ACHN (cell line): ENCODE measurements at regions not wholly inside any gene's neighbourhood (a gene's known extent, or its start where the extent isn't known, plus 50 kb on each side); places are given as distances from the start of the nearest gene placed in this dataset.

Source experiments
- DNase-seq: peaks from one replicate; pipeline ENCODE4 v3.0.0-alpha.2; 2015
- in situ Hi-C: cut with HindIII; loops from 2 replicates; pipeline ENCODE4 v1.10.0; 2017; ENCODE audit warnings: low sequenced_read_pairs, low pct_ligation_motif_present, low pct_unique_long_range_greater_than_20kb

DNA sequence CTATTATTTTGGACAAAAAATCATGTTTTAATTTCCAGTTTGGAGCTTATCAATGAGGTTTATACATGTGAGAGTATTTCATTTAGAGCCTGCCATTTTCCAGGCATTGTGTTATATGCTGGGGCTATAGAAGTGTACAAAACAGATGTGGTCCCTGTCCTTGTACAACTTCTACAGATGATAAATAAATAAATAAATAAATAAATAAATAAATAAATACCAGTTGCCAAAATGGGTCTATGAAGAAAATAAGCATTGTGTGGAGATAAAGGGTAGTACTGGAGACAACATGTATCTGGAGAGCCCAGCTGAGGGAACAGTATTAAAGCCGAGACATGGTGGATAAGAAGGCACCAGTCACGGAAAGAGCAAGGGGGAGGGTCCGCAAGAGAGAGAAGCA, 210.0 kb downstream of the SS18 start:
- no peak for DNase-seq
- in situ Hi-C loops: no loop called here

GRCh38 chr18:25876330-25876948, 214.0 kb downstream of the SS18 start:
- DNase-seq: no peak
- in situ Hi-C loops: no loop called here

- no peak for DNase-seq
- in situ Hi-C loops: no loop called here
Measured at GRCh38 chr18:25875551-25876240, 214.7 kb downstream of the SS18 start.

DNA sequence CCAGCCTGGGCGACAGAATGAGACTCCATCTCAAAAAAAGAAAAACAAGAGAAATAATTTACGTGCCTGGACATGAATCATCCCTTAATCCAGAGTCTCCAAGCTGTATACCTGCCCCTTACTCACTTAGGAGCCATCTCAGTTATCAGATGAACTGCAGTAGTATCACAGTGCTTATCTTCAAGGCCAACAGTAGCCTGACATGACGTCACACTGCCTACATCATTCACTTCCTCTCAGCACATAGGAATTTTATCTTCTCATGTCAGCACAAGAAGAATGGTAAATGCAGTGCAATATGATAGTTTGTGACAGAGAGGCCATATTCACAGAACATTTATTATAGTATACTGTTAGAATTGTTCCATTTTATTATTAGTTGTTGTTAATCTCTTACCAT, 216.6 kb downstream of the SS18 start:
- in situ Hi-C loops: no loop called here
- DNase-seq: no peak

GRCh38 chr18:25866331-25866730, 224.1 kb downstream of the SS18 start:
- in situ Hi-C loops: no loop called here
- no peak for DNase-seq

GRCh38 chr18:25862881-25863600, 227.4 kb downstream of the SS18 start:
- DNase-seq: no peak
- in situ Hi-C loops: no loop called here

- no peak for DNase-seq
- in situ Hi-C loops: no loop called here
Measured at GRCh38 chr18:25853691-25854433, 236.6 kb downstream of the SS18 start.

GRCh38 chr18:25843791-25844190, 246.6 kb downstream of the SS18 start:
- DNase-seq: no peak
- in situ Hi-C loops: no loop called here

- in situ Hi-C loops: no loop called here
- DNase-seq: no peak
Measured at GRCh38 chr18:25842665-25843064, 247.7 kb downstream of the SS18 start.

DNA sequence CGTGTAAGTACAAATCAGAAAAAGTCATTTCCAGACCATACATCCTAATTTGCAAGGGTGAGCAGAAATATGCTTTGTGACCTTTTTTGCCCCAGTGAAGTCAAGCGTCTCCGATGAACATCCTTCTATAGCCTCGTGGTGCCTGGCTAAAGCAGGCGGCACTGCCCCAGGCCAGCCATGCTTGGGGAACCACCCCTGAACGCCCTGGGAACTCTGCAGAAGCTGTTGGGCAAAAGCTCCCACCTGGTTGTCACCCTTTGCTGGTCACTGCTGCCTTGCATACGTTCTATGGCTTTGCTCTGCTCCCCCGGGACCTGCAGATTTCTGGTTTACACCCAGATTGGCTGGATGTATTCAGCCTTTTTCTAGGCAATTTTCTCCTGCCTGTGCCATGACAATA, 256.4 kb downstream of the SS18 start:
- in situ Hi-C loops: no loop called here
- no peak for DNase-seq

GRCh38 chr18:25832001-25832604, 258.3 kb downstream of the SS18 start:
- peak; percentile 57 for DNase-seq
- in situ Hi-C loops: no loop called here

GRCh38 chr18:25831301-25831701, 259.1 kb downstream of the SS18 start:
- no peak for DNase-seq
- in situ Hi-C loops: no loop called here

DNA sequence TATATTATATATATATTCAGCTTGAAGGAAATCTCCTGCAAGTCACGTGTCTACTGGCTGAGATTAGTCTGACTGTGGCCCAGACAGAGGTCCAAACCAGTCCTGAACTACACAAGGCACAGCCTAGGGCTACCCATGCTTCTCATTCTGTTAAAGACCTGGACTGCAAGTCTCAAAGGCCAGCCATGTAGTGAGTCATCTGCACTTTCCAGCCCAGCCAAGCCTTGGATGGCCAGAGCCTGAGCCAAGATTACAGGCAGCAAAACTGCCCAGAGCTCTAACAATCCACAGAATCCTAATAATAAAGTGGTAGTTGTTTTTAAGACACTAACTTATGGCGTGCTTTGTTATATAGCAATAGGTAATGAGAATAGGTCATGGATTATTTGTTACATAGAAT, 259.6 kb downstream of the SS18 start:
- peak; percentile 49 for DNase-seq
- in situ Hi-C loops: no loop called here

GRCh38 chr18:25827961-25828561, 262.4 kb downstream of the SS18 start:
- DNase-seq: no peak
- in situ Hi-C loops: no loop called here

DNA sequence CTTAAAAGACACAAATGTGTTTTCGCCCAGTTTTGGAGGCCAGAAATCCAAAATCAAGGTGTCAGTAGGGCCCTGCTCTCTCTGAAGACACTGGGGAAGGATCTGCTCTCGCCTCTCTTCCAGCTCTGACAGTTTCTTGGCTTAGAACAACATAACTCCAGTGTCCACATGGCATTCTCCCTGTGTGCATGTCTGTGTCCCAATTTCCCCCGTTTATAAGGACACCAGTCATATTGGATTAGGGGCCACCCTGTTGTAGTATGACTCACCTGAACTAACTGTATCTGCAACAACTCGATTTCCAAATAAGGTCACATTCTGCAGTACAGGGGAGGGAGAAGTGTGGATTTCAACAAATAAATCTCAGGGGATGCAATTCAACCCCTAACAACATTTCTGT, 263.2 kb downstream of the SS18 start:
- no peak for DNase-seq
- in situ Hi-C loops: no loop called here

DNA sequence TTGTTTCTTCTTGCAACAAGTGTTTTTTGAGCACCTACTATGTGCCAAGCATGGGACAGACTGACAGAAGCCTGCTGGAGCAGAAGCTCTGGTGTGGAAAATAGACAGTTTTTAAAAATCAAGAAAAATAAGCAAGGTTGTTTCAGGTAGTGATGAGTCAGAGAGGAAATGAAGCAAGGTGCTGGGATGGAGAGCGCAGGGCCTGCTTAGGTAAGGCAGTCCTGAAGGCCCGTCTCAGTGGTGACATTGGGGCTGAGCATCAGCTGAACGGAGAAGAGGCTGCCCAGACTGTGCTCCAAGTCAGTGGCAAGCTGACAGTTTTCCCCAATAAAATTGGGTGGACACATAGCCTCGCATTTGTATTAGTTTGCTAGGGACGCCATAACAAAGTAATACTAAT, 263.6 kb downstream of the SS18 start:
- in situ Hi-C loops: no loop called here
- no peak for DNase-seq

- in situ Hi-C loops: no loop called here
- no peak for DNase-seq
Measured at GRCh38 chr18:25825979-25826776, 264.2 kb downstream of the SS18 start.

DNA sequence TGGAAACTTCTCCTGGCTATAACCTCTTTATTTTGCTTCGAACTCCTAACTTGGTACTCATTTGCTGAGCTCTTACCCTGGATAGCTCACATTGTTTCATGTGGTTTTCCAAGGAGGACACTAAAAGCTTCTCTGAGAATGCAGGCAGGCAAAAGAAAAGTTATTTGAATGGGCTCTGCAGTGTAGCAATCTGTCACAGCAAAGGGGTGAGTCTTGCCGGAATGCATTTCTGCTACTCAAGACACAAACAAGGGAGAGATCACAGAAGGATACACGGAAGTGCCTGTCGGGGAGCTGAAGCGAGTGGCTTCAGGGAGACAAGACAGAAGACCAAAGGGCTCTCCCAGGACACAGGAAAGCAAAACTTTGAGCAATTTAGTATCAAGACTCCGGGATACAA, 265.4 kb downstream of the SS18 start:
- DNase-seq: no peak
- in situ Hi-C loops: no loop called here
